Renal cortex interstitium (tissue), 11 donors: ENCODE measurements at regions not wholly inside any gene's neighbourhood (a gene's known extent, or its start where the extent isn't known, plus 50 kb on each side); places are given as distances from the start of the nearest gene placed in this dataset.

ENCODE experiments used
- DNase-seq, 11 donors: peaks; one replicate each; pipeline ENCODE4 v3.0.0-alpha.2; 2013; ENCODE audit warnings: low read depth in 9 of 11, low spot score in 4 of 11; ENCODE audit errors: extremely low read depth in 1 of 11

DNA sequence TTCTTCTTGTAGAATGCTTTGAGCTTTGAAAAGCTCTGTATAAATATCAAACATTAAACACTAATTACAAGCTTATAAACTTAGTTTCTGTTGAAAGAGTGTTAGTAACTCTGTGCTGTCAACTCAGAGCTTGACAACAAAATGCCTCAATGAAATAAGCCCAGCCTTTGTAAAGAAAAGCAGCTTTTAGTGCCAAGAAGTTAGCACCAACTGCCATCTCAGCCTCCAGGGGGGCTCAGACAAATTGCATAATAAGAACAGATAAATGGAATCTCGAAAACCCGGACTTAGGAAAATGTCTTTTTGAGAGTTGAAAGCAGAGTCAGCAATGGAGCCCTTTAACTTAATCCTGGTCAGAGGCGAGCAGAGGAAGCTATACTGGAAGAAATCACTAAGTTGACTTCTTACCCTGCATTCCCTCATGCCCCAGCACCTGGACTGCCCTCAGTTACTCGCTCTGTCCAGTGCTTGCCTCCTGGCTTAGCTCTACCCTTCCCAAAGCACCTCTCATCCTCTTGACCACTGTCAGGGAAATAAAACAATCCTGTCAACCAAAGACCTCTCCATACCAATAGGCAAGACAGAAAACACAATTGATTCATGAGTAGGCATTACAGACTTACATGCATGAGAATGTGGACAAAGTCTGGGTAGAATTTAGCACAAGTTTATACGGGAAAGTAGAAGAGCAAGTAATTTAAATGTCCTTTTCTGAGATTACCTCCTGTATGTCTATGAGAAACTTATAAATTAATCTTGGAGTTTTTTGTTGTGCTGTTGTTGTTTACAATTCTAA, 352.7 kb downstream of the ZNF608 start:
- no peak for DNase-seq

DNA sequence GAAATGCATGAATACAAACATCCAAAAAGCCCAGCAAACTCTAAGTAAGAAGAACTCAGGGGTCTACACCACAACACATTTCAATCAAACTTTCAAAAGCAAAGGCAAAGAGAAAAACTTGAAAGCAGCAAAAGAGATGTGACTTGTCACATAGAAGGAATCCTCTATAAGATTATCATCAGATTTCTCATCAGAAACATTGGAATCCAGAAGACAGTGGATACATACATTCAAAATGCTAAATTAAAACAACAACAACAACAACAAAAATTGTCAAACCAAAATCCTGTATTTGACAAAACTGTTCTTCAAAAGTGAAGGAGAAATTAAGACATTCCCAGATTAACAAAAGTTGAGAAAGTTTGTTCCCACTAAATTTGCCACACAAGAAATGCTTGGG, 362.7 kb downstream of the ZNF608 start:
- DNase-seq = no peak

DNA sequence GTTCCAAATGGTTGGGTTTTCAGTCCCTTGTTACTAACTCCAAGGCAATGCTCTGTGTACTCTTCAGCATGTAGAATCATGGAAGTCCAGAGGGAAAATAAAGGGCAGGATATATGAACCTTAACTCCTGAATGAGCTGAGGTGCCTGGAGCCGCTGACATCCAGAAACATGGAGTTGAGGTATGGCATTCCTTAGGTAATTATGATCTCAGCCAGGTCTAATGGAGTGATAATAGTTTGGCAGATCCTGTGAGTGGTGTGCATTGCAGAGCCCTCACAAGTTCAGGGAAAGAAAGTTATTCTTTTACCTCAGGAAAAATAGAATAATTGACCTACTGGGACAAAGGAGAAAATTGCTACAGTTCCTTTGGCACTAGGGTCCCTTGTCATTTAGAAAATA, 369.1 kb downstream of the ZNF608 start:
- no peak for DNase-seq

DNA sequence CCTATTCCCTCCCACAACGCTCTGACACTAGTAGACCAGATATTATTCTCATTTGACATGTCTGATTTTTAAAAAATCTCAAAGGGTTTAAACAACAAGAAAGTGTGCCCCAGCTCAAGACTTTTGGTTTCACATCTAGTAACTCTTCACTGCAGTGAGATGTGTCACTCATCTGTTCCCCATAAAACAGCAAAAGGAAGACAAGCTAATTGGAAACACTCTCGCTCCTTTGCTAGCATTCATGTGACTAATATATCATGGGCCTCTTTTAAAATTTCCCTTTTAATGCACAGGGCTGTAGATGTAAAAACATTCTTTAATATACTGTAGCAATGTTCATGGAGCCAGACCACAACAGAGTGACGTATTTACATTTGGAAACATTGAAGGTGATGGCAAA, 372.6 kb downstream of the ZNF608 start:
- no peak for DNase-seq

DNA sequence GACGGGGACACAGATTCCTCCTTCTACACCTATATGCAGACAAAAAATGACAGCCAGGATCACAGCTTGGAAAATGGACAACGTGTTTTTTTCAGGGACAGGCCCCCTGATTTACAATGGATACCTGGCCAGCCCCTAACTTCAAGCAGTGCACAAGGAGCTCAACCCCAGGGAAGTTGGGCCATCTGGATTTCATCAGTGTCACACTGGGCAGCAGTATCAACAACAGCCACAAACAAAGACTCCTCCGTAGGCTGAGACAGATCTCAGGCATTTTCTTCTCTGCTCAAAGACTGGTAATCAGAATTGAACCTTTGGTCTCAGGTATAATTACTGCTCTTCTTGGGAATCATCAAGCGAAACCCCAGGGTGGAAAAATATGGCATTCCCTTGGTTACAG, 374.0 kb downstream of the ZNF608 start:
- no peak for DNase-seq

DNA sequence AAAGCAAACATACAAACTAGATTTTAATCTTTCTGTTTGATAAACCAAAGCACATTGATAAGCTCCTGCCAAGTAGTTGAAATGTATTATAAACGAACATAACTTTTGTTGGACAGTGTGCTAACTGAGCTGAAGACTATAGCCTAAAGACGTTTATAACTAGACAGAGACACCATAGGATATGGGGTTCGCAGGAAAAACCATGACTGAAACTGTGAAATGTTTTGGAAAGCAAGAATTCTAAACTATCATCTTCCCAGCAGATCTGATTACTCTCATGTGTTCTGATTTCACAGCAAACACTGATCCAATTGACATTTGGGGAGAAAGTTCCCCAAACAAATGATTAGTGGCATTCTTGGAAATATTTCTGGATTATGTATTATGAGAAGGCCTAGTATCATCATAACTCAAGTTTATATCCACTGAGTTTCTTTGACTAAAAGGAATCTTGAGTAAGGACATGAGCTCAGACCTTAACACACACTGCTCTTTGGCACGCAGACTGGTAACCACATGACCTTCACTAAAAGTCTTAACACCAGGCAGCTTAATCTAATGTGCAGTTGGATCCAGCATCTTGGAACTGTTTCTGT, 375.2 kb downstream of the ZNF608 start:
- DNase-seq = no peak

DNA sequence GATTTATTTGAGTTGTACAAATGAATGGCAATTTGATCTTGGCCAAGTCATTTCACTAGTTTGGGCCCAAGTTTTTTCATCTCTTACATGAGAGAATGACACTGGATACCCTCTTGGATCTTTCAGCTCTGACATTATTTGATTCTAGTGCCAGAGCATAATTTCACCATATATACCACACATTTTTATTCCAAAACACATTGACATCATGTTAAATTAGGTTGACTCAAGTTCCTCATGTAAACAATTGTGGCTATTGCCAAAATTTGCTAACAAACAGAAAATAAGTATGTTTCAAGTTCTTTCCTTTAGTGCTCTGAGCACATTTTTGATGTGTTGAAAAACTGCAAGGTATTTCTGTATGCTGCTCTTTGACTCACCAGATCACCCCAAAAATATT, 375.8 kb downstream of the ZNF608 start:
- no peak for DNase-seq

DNA sequence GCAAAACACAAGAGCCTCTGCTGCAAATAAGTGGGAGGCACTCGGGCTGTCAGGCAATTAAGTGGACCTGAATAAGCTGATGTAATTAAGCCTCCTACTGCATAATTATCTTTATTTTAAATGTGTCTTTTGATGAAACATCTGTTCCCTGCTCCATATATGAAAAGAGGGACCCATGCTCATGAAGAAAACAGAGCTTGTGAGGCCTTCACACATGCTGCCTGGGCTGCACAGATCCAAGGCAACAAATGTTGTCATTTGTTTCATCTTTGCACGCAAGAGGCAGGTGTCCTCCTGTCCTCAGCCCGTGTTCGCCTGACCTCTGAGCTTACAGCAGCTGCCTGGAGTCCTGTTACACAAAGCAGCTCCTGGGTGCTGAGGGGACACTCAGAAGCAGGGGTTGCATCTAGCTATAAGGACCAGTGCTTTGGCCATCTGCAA, 381.1 kb downstream of the ZNF608 start:
- DNase-seq = no peak

DNA sequence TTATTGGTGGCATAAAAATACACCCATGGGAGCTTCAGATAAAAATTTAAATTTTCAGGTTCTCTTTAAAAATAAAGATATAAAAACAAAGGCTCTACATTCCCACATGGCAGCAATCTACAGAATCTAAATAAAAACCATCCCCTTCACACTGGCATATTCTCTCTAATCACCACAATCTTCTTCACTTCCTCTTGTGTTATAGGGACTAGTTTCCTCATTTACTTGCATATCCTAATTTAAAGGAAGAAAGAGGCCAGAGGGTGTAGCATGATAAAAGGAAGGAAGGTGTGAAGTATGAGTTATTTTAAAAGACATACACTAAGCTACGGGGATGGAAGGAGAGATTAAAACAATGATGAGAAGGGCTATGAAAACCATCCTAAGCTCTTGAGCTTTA, 390.5 kb downstream of the ZNF608 start:
- DNase-seq = no peak

DNA sequence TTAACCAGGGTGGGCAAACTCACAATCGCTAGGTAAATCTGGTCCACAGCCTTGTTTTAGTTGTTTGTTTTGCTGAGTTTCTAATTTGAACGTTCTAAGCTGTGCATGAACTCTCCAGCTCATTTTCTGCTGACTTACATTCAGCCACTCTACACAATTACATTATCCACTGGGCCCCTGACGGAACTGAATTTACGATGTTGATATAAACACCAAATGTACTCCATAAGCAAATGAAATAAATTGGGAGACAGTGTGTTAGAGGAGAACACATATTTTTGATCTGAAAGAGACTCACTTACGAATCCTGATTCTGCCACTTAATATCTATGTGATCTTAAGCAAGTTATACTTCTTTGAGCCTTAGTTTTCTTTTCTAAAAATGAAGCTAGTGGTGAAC, 393.4 kb downstream of the ZNF608 start:
- DNase-seq = no peak

DNA sequence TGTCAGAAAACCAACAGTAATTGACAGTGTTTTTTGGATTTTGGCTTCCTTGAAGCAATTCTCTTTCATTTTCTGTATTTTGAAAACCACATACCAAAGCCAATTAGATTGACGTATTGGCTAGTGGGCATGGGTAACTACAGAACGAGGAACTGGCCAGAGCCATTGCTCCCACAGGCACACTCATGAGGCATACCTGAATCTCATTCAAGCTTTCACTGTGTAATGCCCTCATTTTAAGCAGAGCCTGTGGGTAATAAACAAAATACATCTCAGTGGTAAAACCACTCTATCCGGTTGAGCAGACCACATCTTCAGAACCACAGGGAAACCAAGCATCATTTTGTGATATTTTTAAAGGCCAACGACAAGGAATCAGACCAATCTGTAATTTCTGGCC, 394.1 kb downstream of the ZNF608 start:
- DNase-seq = no peak

DNA sequence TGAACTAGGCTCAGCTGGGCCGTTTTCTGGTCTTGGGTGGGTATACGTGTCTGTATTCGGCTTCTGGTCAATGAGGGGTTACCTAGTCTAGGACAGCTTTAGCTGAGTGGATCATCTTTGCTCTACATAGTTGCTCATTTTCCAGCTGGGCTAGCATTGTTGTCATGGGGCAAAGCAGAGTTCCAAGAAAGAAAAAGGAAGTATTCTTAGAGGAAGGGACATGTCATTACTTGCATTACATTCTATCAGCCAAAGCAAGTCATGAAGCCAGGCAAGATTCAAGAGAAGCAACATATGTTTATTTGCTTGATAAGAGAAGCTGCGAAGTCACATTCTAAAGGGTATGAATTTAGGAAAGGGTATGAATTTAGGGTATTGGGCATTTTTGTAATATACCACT, 396.5 kb downstream of the ZNF608 start:
- DNase-seq = no peak

DNA sequence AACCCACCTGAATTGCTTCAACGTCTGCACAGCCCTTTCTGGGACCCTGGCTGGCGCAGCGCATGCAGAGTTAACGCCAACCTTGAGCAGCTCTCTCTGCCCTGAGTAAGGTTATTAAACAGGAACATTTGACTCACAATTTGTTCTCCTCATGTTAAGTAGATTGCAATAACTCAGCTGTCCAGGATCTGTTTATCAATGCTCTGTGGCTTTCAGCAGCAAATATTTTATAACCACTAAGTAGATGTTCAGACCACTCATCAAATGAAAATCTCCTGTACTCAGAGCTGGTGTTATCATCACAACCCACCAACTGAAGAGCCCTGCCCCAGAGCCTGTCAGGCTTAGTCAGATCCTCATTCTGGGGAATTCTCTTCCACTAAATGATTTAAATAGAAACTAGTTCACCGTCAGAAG, 403.0 kb downstream of the ZNF608 start:
- no peak for DNase-seq

DNA sequence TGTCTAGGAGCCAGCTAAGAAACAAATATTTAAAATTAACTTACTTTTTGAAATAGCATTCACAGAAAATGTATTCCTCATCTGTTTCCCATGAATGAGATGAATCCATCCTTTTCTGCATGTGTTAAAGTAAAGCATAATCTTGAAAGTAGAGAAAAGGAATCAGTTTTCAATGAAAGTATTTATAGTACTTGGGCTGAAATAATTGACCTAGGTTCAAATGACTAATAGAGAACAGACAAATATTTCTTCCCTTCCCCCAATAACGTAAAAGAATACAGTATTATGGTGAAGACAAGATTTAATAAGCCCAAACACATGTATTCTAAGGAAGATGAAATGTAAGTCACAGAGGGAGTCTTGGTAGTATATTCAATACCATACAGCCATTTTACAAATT, 403.5 kb downstream of the ZNF608 start:
- DNase-seq = no peak

DNA sequence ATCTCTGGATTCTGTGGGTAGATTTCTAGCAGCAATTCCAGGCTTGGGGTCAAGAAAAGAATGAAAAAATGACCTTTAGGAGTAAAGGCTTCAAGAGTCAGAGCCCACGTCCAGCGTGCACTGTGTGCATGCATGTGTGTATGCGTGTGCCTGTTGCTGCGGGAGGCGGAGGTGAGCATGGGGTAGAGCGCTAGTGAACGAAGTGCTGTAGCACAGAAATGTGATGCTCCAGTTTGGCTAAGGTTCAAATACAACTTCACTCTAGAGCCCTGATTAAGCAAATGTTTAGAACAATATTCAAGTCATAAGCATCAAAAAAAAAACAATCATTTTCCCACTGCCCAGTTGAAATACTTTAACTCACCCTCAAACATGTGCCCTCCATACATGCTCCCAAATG, 403.9 kb downstream of the ZNF608 start:
- DNase-seq = no peak

DNA sequence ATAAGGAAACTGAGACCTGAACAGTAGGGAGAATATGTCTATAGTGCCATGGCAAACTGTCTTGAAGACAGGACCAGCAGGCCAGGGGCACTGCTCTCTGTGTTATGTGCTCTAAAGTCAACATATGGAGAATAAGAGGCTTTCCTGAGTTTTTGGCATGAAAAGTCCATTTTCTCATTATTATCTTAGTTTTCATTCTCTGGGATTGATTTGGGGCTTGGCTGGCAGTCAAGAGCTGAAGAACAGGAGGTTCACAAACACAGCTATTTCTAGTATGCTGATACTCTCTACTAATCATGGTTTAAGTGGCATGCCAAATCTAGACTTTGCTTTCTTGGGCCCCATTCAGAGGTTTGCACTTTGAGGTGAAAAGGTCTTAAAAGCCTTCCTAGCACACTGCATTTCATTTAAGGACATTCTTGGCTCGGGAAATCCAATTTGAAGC, 404.4 kb downstream of the ZNF608 start:
- DNase-seq = peak in 2 of 11 donors; percentile 31

DNA sequence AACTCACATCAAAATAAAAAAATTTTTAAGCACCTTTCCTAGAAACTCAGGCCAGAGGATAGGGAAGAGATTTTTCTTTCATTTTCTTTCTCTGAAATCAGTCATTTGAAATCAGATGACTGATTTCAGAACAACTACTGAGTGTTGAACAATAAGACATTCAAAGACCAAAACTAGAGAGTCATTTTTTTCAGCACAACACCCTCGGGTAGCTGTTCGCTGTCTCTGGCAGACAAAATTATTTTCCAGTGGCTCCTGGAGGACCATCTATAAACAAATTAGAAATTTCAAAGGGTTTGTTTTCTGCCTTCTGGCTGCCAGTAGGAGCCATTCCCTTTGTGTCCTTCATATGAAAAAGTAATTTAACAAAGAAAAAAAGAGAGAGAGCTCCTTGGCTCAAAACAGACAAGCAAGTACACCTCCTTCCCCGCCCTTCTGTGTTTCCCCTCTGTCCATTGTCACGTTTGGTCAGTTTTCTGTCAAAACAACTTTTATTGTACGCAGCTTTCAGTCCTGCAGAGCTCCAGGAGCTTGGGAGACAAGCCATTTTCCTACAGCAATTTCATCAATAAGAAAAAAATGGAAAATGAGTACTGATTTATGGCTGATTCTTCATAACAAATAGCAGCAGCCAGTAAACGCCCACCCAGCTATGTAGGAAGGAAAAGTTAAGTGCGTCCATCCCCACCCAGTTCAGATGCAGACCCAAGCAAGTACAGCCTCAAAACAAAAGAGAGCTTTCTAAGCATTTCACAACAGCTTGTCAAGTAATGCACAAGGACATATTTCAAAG, 405.2 kb downstream of the ZNF608 start:
- DNase-seq = no peak

DNA sequence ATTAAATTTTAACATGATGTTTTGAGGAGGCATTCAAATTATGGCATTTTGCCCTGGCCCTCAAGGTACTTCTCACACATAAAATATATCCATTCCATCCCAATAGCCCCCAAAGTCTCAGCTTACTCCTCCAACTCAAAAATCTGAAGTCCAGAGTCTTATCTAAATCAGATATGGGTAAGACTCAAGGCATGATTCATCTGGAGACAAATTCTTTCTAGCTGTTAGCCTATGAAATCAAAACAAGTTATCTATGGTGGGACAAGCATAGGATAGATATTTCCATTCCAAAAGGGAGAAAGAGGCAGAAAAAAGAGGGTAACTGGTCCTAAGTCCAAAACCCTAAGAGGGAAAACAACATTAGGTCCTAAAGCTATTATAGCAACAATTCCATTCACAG, 408.4 kb downstream of the ZNF608 start:
- no peak for DNase-seq

DNA sequence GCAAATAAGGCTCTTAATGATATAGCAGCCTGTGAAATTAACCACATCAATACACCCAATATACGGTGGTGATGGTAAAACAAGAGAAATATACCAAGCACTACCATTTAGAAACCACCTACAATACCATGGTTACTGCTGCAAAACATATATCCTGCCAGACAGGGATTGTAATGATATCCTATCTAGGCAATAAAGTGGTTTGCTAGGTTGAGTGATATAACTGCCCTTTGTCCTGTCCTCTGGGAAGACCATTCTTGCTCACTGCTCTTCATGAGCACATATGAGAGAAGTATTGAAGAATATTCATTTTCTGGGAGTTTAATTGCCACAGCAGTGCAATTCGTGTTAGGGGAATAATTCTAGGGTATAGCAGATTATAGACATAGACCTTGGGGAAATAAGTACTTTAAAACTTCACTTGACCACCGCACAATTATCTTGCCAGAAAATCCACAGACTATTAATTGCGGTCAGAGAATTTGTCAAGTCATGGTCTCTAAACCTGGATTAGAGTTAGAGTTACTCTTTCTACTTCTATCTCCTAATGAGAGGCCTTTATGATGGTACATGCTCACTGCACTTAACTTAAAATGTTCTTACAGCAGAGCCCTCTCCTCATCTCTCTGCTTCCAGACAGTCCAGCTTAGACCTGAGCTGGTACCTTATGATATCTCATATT, 413.0 kb downstream of the ZNF608 start:
- DNase-seq = no peak

DNA sequence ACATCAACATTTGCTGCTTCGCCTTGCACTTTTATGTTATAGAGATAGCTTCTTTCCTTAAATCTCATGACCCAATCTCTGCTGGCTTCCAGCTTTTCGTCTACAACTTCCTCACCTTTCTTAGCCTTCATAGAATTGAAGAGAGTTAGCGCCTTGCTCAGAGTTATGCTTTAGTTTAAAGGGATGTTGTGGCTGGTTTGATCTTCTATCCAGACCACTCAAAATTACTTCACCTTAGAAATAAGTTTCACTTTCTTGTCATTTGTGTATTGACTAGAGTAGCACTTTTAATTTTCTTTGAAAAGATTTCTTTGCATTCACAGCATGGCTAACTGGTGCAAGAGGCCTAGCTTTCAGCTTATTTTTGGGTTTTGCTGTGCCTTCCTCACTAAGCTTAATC, 414.2 kb downstream of the ZNF608 start:
- no peak for DNase-seq
